ENCODE measurements at regions not wholly inside any gene's neighbourhood (a gene's known extent, or its start where the extent isn't known, plus 50 kb on each side); places are given as distances from the start of the nearest gene placed in this dataset.
"Not testable (repeated sequence)": the region's sequence is repeated elsewhere in the genome, so short reads cannot be mapped to it uniquely, and the experiment has no call there.

DNA sequence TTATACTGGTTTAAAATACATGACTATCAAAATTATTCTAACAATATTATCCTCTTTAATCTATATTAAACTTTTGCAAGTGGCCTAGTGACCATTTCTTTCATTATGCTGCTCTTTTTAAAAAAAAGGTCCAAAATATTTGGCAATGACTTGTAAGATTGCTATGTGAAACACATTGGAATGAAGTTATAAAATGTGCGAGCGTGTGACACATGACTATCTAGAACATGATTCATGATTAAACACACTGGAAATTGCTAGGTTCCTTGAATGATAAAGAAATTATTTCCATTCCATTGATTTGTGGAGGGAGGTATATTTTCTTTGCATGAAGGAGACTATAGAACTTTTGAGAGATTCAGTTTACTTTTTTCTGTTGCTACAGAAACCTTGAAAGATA, 739.1 kb downstream of the DIAPH3 start:
- TF ChIP-seq, protein P1, sequence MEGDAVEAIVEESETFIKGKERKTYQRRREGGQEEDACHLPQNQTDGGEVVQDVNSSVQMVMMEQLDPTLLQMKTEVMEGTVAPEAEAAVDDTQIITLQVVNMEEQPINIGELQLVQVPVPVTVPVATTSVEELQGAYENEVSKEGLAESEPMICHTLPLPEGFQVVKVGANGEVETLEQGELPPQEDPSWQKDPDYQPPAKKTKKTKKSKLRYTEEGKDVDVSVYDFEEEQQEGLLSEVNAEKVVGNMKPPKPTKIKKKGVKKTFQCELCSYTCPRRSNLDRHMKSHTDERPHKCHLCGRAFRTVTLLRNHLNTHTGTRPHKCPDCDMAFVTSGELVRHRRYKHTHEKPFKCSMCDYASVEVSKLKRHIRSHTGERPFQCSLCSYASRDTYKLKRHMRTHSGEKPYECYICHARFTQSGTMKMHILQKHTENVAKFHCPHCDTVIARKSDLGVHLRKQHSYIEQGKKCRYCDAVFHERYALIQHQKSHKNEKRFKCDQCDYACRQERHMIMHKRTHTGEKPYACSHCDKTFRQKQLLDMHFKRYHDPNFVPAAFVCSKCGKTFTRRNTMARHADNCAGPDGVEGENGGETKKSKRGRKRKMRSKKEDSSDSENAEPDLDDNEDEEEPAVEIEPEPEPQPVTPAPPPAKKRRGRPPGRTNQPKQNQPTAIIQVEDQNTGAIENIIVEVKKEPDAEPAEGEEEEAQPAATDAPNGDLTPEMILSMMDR (IDR thresholded peaks at IDR 0.05): no peak

DNA sequence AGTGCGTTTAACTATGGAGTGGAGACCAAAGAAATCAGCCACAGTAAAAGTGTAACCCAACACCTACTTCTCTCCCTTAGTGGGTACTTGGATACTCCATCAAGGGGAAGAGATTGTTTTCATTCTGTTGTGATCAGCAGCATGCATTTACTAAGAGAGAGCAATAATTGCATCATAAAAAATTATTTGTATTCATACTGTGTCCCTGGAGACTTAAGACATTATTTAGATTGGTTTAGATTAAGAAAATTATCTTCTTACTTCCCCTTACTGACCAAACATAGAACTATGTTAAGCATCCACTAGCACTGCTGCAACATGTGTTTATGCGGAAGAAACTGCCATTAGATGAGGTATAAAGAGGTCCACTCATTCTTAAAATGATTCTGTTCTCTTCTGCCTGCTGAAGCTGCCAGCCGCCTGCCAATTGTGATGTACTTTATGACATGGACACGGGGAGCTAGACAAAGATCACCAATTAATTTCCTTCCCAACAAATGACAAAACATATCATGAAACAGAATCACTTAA, 738.5 kb downstream of the DIAPH3 start:
- ATAC-seq (ENCODE audit: insufficient number of reproducible peaks, low FRiP score, low read depth): no peak
- peaks cover 0 to 3% of the 10 kb centered on the region in 2 donors for H3K4me1 ChIP-seq (ENCODE audit: control insufficient read depth in 1 of 2, low read depth in 2 of 2)
- H3K36me3 ChIP-seq: no peaks in the 10 kb centered on the region
- DNase-seq (ENCODE audit: low spot score): no peak
- no peaks in the 10 kb centered on the region for H3K9me3 ChIP-seq
- H3K27me3 ChIP-seq (replicated peaks; ENCODE audit: insufficient read depth): no peaks in the 10 kb centered on the region
- no peak overlapping the region for H3K27ac ChIP-seq
- no peak overlapping the region for H3K4me3 ChIP-seq
- TF ChIP-seq, protein P1 (IDR thresholded peaks at IDR 0.05): no peak

More for the DNA sequence above, 739.1 kb downstream of the DIAPH3 start:
- no peak overlapping the region for H3K27ac ChIP-seq
- DNase-seq (ENCODE audit: low spot score): no peak
- ATAC-seq (ENCODE audit: insufficient number of reproducible peaks, low FRiP score, low read depth): no peak
- no peaks in the 10 kb centered on the region for H3K36me3 ChIP-seq
- peaks cover 0 to 3% of the 10 kb centered on the region in 2 donors for H3K4me1 ChIP-seq (ENCODE audit: control insufficient read depth in 1 of 2, low read depth in 2 of 2)
- no peak overlapping the region for H3K4me3 ChIP-seq
- H3K9me3 ChIP-seq: no peaks in the 10 kb centered on the region
- H3K27me3 ChIP-seq (replicated peaks; ENCODE audit: insufficient read depth): no peaks in the 10 kb centered on the region

DNA sequence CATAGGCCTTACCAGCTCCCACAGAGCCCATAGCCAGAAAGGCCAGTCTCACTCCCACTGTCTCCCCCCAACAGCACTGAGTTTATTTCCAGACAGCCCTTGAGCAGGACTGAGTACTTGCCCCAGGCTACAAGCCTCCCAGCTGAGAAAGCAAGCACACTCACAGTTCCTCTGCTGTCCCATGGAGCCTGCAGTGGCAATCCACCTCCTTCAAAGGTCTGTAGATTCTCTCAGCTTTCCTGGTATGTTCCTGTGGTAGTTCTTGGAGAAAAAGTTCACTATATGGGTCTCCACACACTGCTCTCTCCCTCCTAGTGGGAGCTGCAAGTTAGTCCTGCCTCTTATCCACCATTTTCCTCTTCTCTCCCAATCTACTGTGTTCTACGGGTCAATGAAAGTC, 728.7 kb downstream of the DIAPH3 start:
- H3K4me3 ChIP-seq: no peak overlapping the region
- no peaks in the 10 kb centered on the region for H3K36me3 ChIP-seq
- H3K27ac ChIP-seq: no peak overlapping the region
- H3K4me1 ChIP-seq (ENCODE audit: control insufficient read depth in 1 of 2, low read depth in 2 of 2): no peaks in the 10 kb centered on the region
- ATAC-seq (ENCODE audit: insufficient number of reproducible peaks, low FRiP score, low read depth) (no peak), DNase-seq (ENCODE audit: low spot score) (no peak)
- no peaks in the 10 kb centered on the region for H3K27me3 ChIP-seq (replicated peaks; ENCODE audit: insufficient read depth)
- peaks cover 8% of the 10 kb centered on the region for H3K9me3 ChIP-seq
- TF ChIP-seq, protein P1 (IDR thresholded peaks at IDR 0.05): no peak

DNA sequence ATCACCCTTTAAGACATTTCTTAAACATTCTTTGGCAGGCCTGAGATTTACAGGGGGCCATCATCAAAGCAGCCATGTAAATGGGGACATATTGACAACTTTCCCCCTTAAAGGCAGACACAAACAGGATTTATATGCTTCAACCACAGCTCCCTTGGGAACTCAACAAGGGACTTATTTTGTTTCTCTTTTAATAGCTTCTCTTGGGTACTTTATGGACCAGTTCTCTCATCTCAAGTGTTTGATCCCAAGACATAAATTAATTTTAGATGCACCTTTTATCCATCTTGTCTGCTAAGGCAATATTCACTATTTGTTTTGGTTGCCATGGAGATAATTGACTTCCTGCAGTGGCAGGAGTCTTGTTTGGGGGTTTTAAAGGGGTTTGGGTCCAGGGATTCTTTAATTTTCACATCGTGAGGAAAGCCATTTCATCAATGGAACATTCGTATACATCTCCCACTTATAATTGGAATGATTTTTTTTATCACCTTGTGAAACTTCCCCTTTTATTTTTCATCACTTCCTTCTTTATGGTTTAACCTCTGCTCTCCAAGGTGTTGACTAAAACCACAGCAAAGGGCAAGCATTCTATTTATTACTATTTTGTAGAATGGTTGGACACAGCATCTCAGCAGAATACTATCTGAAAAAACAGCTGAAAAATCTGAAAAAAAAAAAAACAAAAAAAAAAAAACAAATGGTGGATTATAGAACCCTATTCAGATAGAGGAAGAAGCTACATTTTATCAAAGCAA, 726.0 kb downstream of the DIAPH3 start:
- ATAC-seq (ENCODE audit: insufficient number of reproducible peaks, low FRiP score, low read depth): no peak
- Histone ChIP-seq H3K36me3 (no peaks in the 10 kb centered on the region), H3K4me3 (no peak overlapping the region), H3K9me3 (peaks cover 8% of the 10 kb centered on the region), H3K27me3 (replicated peaks; ENCODE audit: insufficient read depth) (no peaks in the 10 kb centered on the region), H3K27ac (no peak overlapping the region), H3K4me1 (ENCODE audit: control insufficient read depth in 1 of 2, low read depth in 2 of 2) (no peaks in the 10 kb centered on the region)
- TF ChIP-seq, protein P1 (IDR thresholded peaks at IDR 0.05): no peak
- no peak for DNase-seq (ENCODE audit: low spot score)

DNA sequence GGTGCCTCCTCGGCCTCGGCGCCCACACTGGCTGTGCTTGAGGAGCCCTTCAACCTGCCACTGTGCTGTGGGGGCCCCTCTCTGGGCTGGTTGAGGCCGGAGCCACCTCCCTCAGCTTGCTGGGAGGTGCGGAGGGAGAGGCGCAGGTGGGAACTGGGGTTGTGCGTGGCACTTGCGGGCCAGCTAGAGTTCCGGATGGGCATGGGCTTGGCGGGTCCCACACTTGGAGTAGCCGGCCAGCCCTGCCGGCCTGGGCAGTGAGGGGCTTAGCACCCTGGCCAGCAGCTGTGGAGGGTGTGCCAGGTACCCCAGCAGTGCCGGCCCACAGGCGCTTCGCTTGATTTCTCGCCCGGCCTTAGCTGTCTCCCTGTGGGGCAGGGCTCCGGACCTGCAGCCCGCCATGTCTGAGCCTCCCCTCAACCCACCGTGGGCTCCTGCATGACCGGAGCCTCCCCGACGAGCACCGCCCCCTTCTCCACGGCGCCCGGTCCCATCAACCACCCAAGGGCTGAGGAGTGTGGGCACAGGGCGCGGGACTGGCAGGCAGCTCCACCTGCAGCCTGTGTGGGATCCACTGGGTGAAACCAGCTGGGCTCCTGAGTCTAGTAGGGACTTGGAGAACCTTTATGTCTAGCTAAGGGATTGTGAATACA, 723.8 kb downstream of the DIAPH3 start:
- DNase-seq (ENCODE audit: low spot score) (no peak), ATAC-seq (ENCODE audit: insufficient number of reproducible peaks, low FRiP score, low read depth) (no peak)
- Histone ChIP-seq H3K4me3 (no peak overlapping the region), H3K27ac (no peak overlapping the region), H3K36me3 (no peaks in the 10 kb centered on the region), H3K4me1 (ENCODE audit: control insufficient read depth in 1 of 2, low read depth in 2 of 2) (no peaks in the 10 kb centered on the region), H3K9me3 (no peaks in the 10 kb centered on the region), H3K27me3 (replicated peaks; ENCODE audit: insufficient read depth) (no peaks in the 10 kb centered on the region)
- TF ChIP-seq, protein P1 (IDR thresholded peaks at IDR 0.05): no peak

DNA sequence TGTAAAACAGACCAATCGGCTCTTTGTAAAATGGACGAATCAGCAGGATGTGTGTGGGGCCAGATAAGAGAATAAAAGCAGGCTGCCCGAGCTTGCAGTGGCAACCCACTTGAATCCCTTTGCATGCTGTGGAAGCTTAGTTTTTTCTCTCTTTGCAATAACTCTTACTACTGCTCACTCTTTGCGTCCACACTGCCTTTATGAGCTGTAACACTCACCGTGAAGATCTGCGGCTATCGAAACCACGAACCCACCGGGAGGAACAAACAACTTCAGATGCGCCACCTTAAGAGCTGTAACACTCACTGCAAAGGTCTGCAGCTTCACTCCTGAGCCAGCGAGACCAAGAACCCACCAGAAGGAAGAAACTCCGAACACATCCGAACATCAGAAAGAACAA, 722.7 kb downstream of the DIAPH3 start:
- H3K27ac ChIP-seq: not testable (repeated sequence)

More for the DNA sequence above, 722.7 kb downstream of the DIAPH3 start:
- not testable (repeated sequence) for ATAC-seq (ENCODE audit: insufficient number of reproducible peaks, low FRiP score, low read depth); DNase-seq (ENCODE audit: low spot score); H3K9me3 ChIP-seq; H3K4me1 ChIP-seq (ENCODE audit: control insufficient read depth in 1 of 2, low read depth in 2 of 2); H3K27me3 ChIP-seq (replicated peaks; ENCODE audit: insufficient read depth); H3K36me3 ChIP-seq
- peak overlapping the region; percentile 19 for H3K4me3 ChIP-seq

All from thoracic aorta (tissue), 2 donors.